Ectodermal cell (in vitro differentiated cells): ENCODE measurements at regions not wholly inside any gene's neighbourhood (a gene's known extent, or its start where the extent isn't known, plus 50 kb on each side); places are given as distances from the start of the nearest gene placed in this dataset.

Experiments used
- H3K27ac ChIP-seq: 2 replicates; pipeline ENCODE4 v1.7.0; 2013; ENCODE audit warnings: mild to moderate bottlenecking, low read depth, low read length; ENCODE audit not compliant: insufficient read depth, poor library complexity, severe bottlenecking
- H3K27me3 ChIP-seq: 2 replicates; pipeline ENCODE4 v1.7.0; 2013; ENCODE audit warnings: mild to moderate bottlenecking, low read length; ENCODE audit not compliant: insufficient read depth, control insufficient read depth, poor library complexity, severe bottlenecking
- H3K36me3 ChIP-seq: one replicate; pipeline ENCODE4 v1.7.0; 2013; ENCODE audit warnings: low read length; ENCODE audit not compliant: control insufficient read depth, insufficient read depth
- H3K4me1 ChIP-seq: one replicate; pipeline ENCODE4 v1.7.0; 2013; ENCODE audit warnings: low read length; ENCODE audit not compliant: control insufficient read depth, insufficient read depth
- H3K4me3 ChIP-seq: 2 replicates; pipeline ENCODE4 v1.7.0; 2013; ENCODE audit warnings: low read depth, low read length, control low read depth; ENCODE audit not compliant: insufficient read depth
- H3K9me3 ChIP-seq: 2 replicates; pipeline ENCODE4 v1.7.0; 2013; ENCODE audit warnings: mild to moderate bottlenecking, low read length, moderate library complexity; ENCODE audit not compliant: control insufficient read depth
- WGBS, 2 experiments: methylation state at CpG; one replicate each; pipeline ENCODE4 v1.1.7; 2013; ENCODE audit warnings: missing lambda C conversion rate in 2 of 2; 5-methylcytosine and 5-hydroxymethylcytosine counted together

DNA sequence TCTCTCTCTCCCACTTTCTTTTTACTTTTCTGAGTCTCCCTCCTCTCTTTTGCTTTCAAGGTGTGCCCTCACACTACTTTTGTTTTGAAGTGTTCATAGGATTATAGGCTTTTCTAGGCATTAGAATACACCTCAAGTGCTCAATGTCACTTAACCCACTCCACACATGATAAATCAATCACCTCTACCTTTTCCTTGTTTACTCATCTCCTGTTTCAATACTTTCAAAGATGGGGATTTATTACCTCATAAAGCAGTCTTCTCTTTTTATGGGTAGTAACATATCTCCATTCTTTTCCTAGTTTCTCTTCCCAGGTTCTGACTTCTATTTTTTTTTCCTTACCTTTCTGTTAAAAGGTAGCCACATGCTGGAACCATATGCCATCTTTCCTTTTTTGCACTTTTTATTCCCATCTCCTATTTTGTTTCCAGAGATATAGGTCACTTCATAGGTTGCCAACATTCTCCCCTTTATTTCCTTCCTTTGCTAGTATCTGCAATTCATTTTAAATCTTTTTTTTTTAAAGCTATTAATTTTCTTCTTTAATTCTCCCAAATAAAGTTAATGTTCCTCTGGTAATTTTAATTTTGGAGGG is 137.6 kb upstream of the SLC10A2 start:
- H3K27me3 ChIP-seq, result no peaks in the 10 kb centered on the region
- H3K36me3 ChIP-seq, result no peaks in the 10 kb centered on the region
- H3K4me3 ChIP-seq, result no peak overlapping the region
- H3K4me1 ChIP-seq, result no peaks in the 10 kb centered on the region
- peaks cover 2% of the 10 kb centered on the region for H3K9me3 ChIP-seq
- no peak overlapping the region for H3K27ac ChIP-seq

DNA sequence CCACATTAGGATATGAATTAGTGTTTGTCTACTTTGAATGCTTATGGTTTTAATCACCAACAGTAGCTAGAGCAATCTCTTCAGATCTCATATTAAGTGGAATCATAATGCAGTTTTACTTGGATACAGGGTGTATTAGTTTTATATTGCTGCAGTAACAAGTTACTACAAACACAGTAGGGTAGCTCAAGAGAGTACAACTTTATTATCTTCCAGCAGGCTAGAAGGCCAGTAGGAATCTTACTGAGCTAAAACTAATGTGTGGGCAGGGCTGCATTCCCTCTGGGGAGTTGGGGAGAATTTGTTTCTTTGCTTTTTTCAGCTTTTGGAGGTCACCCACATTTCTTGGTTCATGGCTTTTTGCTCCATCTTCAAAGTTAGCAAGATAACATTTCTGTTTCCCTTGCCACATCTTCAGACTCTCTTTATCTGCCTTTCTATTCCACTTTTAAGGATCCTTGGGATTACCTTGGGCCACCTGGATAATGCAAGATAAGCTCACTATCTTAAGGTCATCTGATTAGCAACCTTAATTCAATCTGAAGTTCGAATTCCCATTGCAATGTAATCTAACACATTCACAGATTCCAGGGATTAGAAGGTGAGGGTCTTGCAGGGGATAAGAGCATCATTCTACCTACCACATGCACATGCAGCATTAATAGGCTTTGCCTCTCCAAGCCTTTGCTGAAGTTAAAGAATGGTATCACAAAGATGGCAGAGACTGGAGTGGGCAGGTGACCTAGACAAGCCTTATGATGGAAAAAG is 134.1 kb upstream of the SLC10A2 start:
- Histone ChIP-seq H3K4me1 (no peaks in the 10 kb centered on the region), H3K4me3 (no peak overlapping the region), H3K36me3 (no peaks in the 10 kb centered on the region), H3K27ac (no peak overlapping the region), H3K27me3 (no peaks in the 10 kb centered on the region), H3K9me3 (peaks cover 2% of the 10 kb centered on the region)
- WGBS, 2 experiments, result 88 to 93% methylated on average over 1 of the region's 1 CpG

DNA sequence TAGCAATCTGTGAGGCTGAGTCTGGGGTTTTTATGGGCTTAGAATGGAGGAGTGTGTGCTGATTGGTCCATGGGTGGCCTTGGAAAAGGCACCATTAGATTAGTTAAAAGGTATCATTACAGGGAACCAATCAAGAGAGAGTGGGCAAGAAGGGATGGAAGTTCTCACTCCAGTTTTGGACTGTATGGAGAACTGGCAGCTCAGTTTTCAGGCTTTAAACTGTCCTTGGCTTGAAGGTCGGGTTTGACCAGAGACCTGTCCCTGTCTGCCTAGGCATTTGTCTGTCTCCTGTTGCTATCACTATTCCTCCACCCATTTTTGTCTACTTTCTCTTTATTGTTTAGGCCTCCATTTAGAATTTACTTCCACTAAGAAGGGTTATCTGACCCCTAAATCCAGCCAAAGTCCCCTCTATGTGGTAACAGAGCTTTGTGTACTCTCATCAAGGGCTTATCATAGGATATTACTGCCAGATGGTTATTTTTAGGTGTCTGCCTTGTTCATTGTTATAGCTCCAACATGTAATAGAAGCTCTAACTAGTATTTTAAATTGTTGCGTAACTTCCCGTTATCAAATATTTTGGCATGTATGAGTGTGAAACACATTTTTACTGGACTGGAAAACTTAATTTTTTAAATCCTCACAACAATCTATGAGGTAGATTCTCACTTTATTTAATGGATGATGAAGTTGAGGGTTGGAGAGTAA is 133.3 kb upstream of the SLC10A2 start:
- Histone ChIP-seq H3K27ac (no peak overlapping the region), H3K36me3 (no peaks in the 10 kb centered on the region), H3K9me3 (peaks cover 2% of the 10 kb centered on the region), H3K4me3 (no peak overlapping the region), H3K4me1 (no peaks in the 10 kb centered on the region), H3K27me3 (no peaks in the 10 kb centered on the region)
- WGBS, 2 experiments, result 88 to 99% methylated on average over 2 to 3 of the region's 3 CpGs

GRCh38 chr13:103196356-103196755 is 130.1 kb upstream of the SLC10A2 start:
- Histone ChIP-seq H3K4me1 (no peaks in the 10 kb centered on the region), H3K9me3 (peaks cover 2% of the 10 kb centered on the region), H3K27me3 (no peaks in the 10 kb centered on the region), H3K4me3 (no peak overlapping the region), H3K36me3 (no peaks in the 10 kb centered on the region), H3K27ac (no peak overlapping the region)
- WGBS, 2 experiments, result 92 to 99% methylated on average over 2 to 3 of the region's 3 CpGs

DNA sequence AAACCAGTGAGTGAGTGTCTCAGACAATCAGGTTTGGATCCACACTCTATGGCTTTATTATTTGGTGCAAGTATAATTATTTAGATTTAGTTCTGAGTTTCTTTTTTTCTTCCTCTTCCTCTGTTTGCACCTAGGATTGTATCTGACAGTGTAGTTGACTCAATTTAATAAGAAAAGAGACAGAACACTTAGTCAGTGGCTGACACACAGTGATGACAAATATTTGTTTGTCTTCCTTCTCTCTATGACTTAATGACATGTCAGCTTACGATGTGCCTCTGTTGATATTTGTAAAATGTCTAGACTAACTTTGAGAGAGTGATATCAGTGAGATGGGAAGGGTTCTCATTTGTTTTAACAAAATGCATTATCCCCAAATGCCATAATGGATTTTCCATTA is 129.5 kb upstream of the SLC10A2 start:
- Histone ChIP-seq H3K4me3 (no peak overlapping the region), H3K27ac (no peak overlapping the region), H3K36me3 (no peaks in the 10 kb centered on the region), H3K4me1 (no peaks in the 10 kb centered on the region), H3K27me3 (no peaks in the 10 kb centered on the region), H3K9me3 (peaks cover 2% of the 10 kb centered on the region)
- WGBS, 2 experiments, result 100% methylated on average over 1 of the region's 1 CpG

DNA sequence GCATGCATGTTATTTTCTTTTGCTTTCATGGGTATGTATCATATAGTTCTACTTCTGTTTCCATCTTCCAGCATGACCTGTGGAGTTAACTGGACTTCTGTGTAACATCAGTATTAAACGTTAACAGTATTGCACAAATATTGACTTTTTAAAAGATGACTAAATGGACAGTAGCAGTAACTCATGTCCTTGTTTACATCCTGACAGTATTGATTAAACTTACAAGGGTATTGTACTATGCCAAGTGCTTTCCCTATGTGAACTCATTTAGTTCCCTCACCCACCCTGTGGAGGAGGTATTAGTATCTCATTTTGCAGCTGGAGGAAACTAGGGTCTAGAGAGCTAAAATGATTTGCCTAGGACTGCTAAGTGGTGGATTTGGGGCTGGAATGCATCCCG is 128.7 kb upstream of the SLC10A2 start:
- H3K4me3 ChIP-seq, result no peak overlapping the region
- H3K36me3 ChIP-seq, result no peaks in the 10 kb centered on the region
- H3K27ac ChIP-seq, result no peak overlapping the region
- H3K27me3 ChIP-seq, result no peaks in the 10 kb centered on the region
- no peaks in the 10 kb centered on the region for H3K4me1 ChIP-seq
- H3K9me3 ChIP-seq, result peaks cover 2% of the 10 kb centered on the region
- WGBS, 2 experiments, result 80 to 97% methylated on average over 1 to 2 of the region's 2 CpGs

DNA sequence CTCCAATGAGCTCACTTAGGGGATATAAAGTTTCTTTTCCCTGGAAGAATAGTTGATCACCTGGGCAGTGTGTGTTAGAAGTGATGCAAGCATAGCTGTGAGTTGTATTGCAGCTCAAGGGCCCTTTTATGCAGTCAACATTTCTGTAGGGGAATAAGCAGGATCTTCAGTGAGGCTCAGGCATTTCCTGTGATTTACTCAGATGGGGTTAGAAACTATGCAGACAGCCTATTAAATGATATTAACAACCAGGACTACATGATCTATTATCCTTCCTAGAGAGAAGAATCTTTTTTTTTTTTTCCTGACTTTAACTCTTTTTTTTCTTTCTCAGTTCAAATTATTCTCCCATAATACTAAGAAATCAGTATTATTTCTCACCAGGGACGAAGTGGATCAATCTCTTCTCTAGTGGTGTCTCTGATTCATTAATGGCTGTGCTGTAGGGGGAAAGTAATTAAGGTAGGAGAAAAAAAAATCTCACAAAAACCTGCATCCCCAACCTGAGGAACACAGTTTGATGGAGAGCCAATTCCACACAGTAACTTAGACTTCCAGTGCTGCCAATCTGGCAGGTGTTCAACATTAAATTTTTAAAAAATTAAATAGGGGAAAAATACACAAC is 126.4 kb upstream of the SLC10A2 start:
- 100% methylated on average over 1 of the region's 1 CpG; no CpG with 5 or more reads in 1 of the 2 experiments for WGBS, 2 experiments

DNA sequence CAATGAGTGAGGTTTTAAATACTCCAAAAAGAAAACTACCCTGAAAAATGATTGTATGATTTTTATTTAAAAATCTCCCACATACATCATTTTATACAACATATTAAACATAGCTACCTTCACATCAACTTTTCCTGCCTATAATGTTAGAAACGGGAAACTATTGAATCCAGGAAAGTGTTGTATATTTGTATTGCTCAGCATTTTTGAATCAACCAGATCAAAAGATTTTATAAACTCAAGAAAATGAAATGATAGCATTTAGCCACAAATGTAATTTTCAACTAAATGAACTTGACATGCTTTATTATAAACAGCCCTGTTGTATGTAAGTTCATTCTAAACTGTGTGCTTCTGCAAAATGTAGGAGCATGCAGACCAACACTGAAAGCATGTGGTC is 124.6 kb upstream of the SLC10A2 start:
- no peaks in the 10 kb centered on the region for H3K9me3 ChIP-seq
- H3K4me1 ChIP-seq, result peaks cover 8% of the 10 kb centered on the region
- H3K27ac ChIP-seq, result no peak overlapping the region
- no peaks in the 10 kb centered on the region for H3K36me3 ChIP-seq
- no peaks in the 10 kb centered on the region for H3K27me3 ChIP-seq
- no peak overlapping the region for H3K4me3 ChIP-seq
- WGBS, 2 experiments, result 100% methylated on average over 1 of the region's 1 CpG; no CpG with 5 or more reads in 1 of the 2 experiments

More for the DNA sequence above, 126.4 kb upstream of the SLC10A2 start:
- H3K27me3 ChIP-seq, result no peaks in the 10 kb centered on the region
- H3K36me3 ChIP-seq, result no peaks in the 10 kb centered on the region
- H3K9me3 ChIP-seq, result no peaks in the 10 kb centered on the region
- H3K27ac ChIP-seq, result no peak overlapping the region
- no peak overlapping the region for H3K4me3 ChIP-seq
- H3K4me1 ChIP-seq, result peaks cover 6% of the 10 kb centered on the region

GRCh38 chr13:103188713-103189326 is 122.6 kb upstream of the SLC10A2 start:
- Histone ChIP-seq H3K4me3 (no peak overlapping the region), H3K4me1 (peaks cover 8% of the 10 kb centered on the region), H3K36me3 (no peaks in the 10 kb centered on the region), H3K27ac (no peak overlapping the region), H3K9me3 (no peaks in the 10 kb centered on the region), H3K27me3 (no peaks in the 10 kb centered on the region)
- 83 to 93% methylated on average over 1 of the region's 3 CpGs for WGBS, 2 experiments
